Smooth muscle cell (in vitro differentiated cells): ENCODE measurements at regions not wholly inside any gene's neighbourhood (a gene's known extent, or its start where the extent isn't known, plus 50 kb on each side); places are given as distances from the start of the nearest gene placed in this dataset.

Experiments used
- DNase-seq: peaks from one replicate; lab custom pipeline; 2025; ENCODE audit not compliant: unreplicated experiment; lab: John Stamatoyannopoulos, UW
- H2AFZ ChIP-seq: fragments of 200-600 bp; sonication (generic); 2 replicates; pipeline ENCODE4 v1.6.0; 2016; ENCODE audit warnings: antibody characterized with exemption, low read depth, mild to moderate bottlenecking
- H3F3A ChIP-seq: fragments of 200-600 bp; sonication (generic); 2 replicates; pipeline ENCODE4 v1.6.0; 2017; ENCODE audit warnings: antibody characterized with exemption, low read depth
- H3K27ac ChIP-seq: fragments of 200-600 bp; sonication (generic); 2 replicates; pipeline ENCODE4 v1.5.1; 2016; ENCODE audit warnings: low read depth, mild to moderate bottlenecking
- H3K27me3 ChIP-seq: fragments of 200-600 bp; sonication (generic); 2 replicates; pipeline ENCODE4 v1.6.1; 2016; ENCODE audit warnings: low read depth, mild to moderate bottlenecking
- H3K36me3 ChIP-seq: fragments of 200-600 bp; sonication (generic); 2 replicates; pipeline ENCODE4 v1.5.1; 2016; ENCODE audit warnings: low read depth
- H3K4me1 ChIP-seq: fragments of 200-600 bp; sonication (generic); 2 replicates; pipeline ENCODE4 v1.5.1; 2016; ENCODE audit warnings: low read depth
- H3K4me2 ChIP-seq: fragments of 200-600 bp; sonication (generic); 2 replicates; pipeline ENCODE4 v1.6.0; 2016; ENCODE audit warnings: mild to moderate bottlenecking
- H3K4me3 ChIP-seq: fragments of 200-600 bp; sonication (generic); 2 replicates; pipeline ENCODE4 v1.5.1; 2016; ENCODE audit warnings: mild to moderate bottlenecking
- H3K79me2 ChIP-seq: fragments of 200-600 bp; sonication (generic); 2 replicates; pipeline ENCODE4 v1.6.0; 2016; ENCODE audit warnings: low read depth, mild to moderate bottlenecking
- H3K9ac ChIP-seq: fragments of 200-600 bp; sonication (generic); 2 replicates; pipeline ENCODE4 v1.6.0; 2016; ENCODE audit warnings: low read depth
- H3K9me3 ChIP-seq: fragments of 200-600 bp; sonication (generic); replicated peaks from 2 replicates; pipeline ENCODE4 v1.5.1; 2016; ENCODE audit warnings: low read depth
- H4K20me1 ChIP-seq: fragments of 200-600 bp; sonication (generic); 2 replicates; pipeline ENCODE4 v1.6.0; 2016; ENCODE audit warnings: low read depth
- WGBS: methylation state at CpG from one replicate; pipeline ENCODE4 v1.1.7; 2016; ENCODE audit warnings: low lambda C conversion rate; 5-methylcytosine and 5-hydroxymethylcytosine counted together
- TF ChIP-seq, protein P1 (sequence below): fragments of 200-600 bp; sonication (generic); IDR thresholded peaks from 2 replicates; pipeline ENCODE4 v1.5.1; 2017; ENCODE audit warnings: borderline replicate concordance, mild to moderate bottlenecking, antibody characterized with exemption; ENCODE audit not compliant: insufficient read depth, poor library complexity, severe bottlenecking

DNA sequence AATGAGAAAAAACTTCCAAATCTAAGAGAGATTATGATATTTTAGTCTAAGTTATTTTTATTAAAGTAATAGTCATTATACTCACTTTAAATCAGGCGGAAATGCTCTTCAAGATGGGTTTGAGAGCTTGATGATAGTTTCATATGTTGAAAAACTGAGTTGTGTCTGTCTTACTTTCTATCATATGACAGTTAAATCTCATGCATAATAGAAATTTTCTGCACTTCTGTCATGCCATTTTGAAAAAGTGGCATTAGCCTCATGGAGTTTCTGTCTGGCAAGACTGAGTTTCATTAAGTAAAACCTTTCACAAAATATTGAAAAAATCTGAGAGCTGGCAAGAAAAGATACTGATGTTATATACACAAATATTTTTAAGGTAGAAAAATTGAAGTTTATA, 511.8 kb downstream of the EPHA3 start:
- no peak overlapping the region for H2AFZ ChIP-seq
- H3K27me3 ChIP-seq, result no peaks in the 10 kb centered on the region
- H3F3A ChIP-seq, result no peaks in the 10 kb centered on the region
- H3K36me3 ChIP-seq, result no peaks in the 10 kb centered on the region
- no peaks in the 10 kb centered on the region for H3K4me1 ChIP-seq
- no peaks in the 10 kb centered on the region for H3K79me2 ChIP-seq
- WGBS, result 100% methylated on average over 1 of the region's 1 CpG
- no peak overlapping the region for H3K9ac ChIP-seq
- H3K4me3 ChIP-seq, result no peak overlapping the region
- no peak overlapping the region for H3K27ac ChIP-seq
- H4K20me1 ChIP-seq, result no peaks in the 10 kb centered on the region
- TF ChIP-seq, protein P1, sequence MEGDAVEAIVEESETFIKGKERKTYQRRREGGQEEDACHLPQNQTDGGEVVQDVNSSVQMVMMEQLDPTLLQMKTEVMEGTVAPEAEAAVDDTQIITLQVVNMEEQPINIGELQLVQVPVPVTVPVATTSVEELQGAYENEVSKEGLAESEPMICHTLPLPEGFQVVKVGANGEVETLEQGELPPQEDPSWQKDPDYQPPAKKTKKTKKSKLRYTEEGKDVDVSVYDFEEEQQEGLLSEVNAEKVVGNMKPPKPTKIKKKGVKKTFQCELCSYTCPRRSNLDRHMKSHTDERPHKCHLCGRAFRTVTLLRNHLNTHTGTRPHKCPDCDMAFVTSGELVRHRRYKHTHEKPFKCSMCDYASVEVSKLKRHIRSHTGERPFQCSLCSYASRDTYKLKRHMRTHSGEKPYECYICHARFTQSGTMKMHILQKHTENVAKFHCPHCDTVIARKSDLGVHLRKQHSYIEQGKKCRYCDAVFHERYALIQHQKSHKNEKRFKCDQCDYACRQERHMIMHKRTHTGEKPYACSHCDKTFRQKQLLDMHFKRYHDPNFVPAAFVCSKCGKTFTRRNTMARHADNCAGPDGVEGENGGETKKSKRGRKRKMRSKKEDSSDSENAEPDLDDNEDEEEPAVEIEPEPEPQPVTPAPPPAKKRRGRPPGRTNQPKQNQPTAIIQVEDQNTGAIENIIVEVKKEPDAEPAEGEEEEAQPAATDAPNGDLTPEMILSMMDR, result no peak
- H3K4me2 ChIP-seq, result no peak overlapping the region
- no peak for DNase-seq
- H3K9me3 ChIP-seq, result no peaks in the 10 kb centered on the region

DNA sequence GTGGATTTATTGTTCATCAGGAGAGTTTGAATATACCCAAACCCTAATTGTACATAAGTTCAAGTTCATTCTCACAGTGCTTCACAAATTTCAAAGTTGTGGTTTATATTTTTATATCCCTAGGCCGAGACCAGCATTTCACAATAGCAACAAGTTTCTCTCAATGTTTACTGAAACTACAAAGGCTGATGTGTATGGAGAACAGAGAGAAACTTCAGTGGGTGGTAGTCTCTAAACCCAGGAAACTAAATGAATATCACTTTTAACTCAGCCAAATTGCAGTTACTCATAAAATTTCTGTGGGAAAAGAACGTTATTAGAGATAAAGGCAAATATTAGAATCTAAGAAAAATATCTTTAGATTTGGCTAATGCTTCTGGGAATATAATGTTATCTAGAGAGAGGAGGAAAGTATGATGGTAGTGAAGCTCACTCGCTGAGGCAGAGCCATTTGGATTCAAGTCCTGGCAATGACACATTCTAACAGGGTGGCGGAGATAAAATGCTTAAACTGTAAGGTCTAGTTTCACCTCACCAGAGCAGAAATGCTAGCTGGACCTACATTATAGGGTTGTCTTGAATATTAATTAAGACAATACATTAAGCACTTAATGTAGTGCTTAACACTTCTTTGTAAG, 514.8 kb downstream of the EPHA3 start:
- Histone ChIP-seq H2AFZ (peak overlapping the region; percentile 45), H3K9ac (no peak overlapping the region), H3K27me3 (no peaks in the 10 kb centered on the region), H3K36me3 (no peaks in the 10 kb centered on the region), H3K4me2 (no peak overlapping the region), H3K4me3 (no peak overlapping the region), H3F3A (no peaks in the 10 kb centered on the region), H4K20me1 (no peaks in the 10 kb centered on the region), H3K9me3 (no peaks in the 10 kb centered on the region), H3K4me1 (no peaks in the 10 kb centered on the region), H3K79me2 (no peaks in the 10 kb centered on the region), H3K27ac (no peak overlapping the region)
- no peak for DNase-seq
- 51% methylated on average over 4 of the region's 4 CpGs for WGBS
- TF ChIP-seq, protein P1, result no peak

DNA sequence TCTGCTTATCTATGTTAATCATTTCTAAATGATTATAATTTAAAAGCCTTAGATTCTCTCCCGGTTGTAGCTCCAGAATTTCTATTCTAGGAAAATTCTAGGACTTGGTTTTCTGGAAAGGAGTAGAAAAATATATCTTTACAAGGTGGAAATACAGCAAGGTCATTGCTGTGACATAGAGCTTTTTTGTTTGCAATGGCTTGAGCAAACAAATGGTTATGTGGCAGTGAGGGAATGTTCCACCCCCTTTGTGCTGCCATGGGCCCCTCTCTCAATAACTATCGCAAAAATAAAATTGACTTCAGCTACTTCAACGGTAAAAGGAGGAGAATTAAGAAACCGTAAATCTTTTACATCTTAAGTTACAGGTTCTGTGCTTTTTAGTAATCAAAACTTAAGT, 517.1 kb downstream of the EPHA3 start:
- H3K9ac ChIP-seq, result no peak overlapping the region
- DNase-seq, result no peak
- H2AFZ ChIP-seq, result no peak overlapping the region
- no peaks in the 10 kb centered on the region for H3K27me3 ChIP-seq
- H3K4me1 ChIP-seq, result no peaks in the 10 kb centered on the region
- no peak overlapping the region for H3K27ac ChIP-seq
- TF ChIP-seq, protein P1, result no peak
- H3K36me3 ChIP-seq, result no peaks in the 10 kb centered on the region
- H4K20me1 ChIP-seq, result no peaks in the 10 kb centered on the region
- H3F3A ChIP-seq, result no peaks in the 10 kb centered on the region
- H3K79me2 ChIP-seq, result no peaks in the 10 kb centered on the region
- H3K9me3 ChIP-seq, result no peaks in the 10 kb centered on the region
- no peak overlapping the region for H3K4me2 ChIP-seq
- no peak overlapping the region for H3K4me3 ChIP-seq
- WGBS, result 98% methylated on average over 4 of the region's 4 CpGs

DNA sequence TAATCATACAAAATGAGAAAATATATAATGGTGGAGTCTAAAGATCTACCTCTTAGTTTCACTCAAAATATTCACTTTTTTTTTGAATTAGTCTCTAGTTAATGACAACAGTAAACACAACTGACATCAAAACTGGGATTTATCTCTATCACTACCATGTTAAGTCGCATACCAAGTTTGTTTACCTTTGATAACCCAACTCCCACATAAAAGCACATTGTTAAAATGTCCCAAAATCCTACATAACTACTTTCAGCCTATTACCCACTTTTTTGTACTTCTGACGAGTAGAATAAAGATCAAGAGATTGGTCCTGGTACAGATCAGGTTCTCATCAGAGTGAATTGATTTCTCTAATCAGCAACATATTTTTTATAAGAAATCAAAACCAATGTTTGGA, 518.5 kb downstream of the EPHA3 start:
- no peaks in the 10 kb centered on the region for H3K36me3 ChIP-seq
- H3K9me3 ChIP-seq, result no peaks in the 10 kb centered on the region
- no peaks in the 10 kb centered on the region for H3K79me2 ChIP-seq
- H3K27me3 ChIP-seq, result no peaks in the 10 kb centered on the region
- H4K20me1 ChIP-seq, result no peaks in the 10 kb centered on the region
- TF ChIP-seq, protein P1, result no peak
- 54% methylated on average over 2 of the region's 2 CpGs for WGBS
- H3F3A ChIP-seq, result no peaks in the 10 kb centered on the region
- no peak overlapping the region for H3K4me2 ChIP-seq
- no peak for DNase-seq
- no peaks in the 10 kb centered on the region for H3K4me1 ChIP-seq
- no peak overlapping the region for H3K27ac ChIP-seq
- H3K4me3 ChIP-seq, result no peak overlapping the region
- no peak overlapping the region for H2AFZ ChIP-seq
- no peak overlapping the region for H3K9ac ChIP-seq
